GM19372 (cell line): ENCODE measurements at regions not wholly inside any gene's neighbourhood (a gene's known extent, or its start where the extent isn't known, plus 50 kb on each side); places are given as distances from the start of the nearest gene placed in this dataset.
"Not testable (repeated sequence)": the region's sequence is repeated elsewhere in the genome, so short reads cannot be mapped to it uniquely, and the experiment has no call there.

Source experiments
- ATAC-seq: cut with Tn5 transposase; IDR thresholded peaks from one replicate; pipeline ENCODE4 v1.9.1; 2021; ENCODE audit warnings: mild to moderate bottlenecking, low read depth, moderate library complexity; ENCODE audit not compliant: unreplicated experiment

DNA sequence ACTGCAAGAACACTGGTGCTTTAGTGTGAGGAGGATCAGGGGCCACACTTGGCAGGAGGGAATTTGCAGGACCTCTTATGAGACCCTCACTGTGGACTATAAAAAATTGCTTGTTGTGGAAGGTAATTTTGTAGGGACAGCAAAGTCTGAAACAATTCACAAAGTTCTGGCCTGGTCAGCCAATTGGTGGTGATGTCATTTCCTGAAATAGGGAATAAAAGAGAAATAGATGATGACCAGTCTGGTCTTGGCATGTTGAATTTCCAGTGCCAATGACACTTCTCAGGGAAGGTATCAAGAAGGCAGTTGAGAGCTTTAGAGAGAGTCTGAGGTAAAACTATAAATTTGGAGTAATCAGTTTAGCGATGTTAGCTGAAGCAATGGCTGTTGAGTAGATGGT, 129.3 kb upstream of the LMNTD1 start:
- no peak for ATAC-seq

DNA sequence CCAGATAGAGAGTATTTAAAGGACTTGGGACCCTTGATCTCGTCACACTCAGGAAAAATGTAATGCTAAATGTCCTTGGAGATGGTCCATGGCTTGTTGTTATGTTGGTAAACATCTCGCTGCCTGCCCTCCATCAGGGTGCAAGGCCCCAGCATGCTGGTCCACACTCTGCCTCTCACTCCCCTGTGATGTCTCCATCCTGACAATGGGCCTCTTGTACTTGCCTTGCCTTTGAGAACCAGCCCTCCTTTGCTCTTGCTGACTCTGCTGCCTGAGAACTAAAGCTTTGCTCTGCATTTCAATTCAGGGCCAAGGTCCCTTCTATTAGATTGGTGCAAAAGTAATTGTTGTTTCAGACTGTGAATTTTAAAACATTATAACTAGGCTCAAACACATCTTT, 131.0 kb upstream of the LMNTD1 start:
- no peak for ATAC-seq

DNA sequence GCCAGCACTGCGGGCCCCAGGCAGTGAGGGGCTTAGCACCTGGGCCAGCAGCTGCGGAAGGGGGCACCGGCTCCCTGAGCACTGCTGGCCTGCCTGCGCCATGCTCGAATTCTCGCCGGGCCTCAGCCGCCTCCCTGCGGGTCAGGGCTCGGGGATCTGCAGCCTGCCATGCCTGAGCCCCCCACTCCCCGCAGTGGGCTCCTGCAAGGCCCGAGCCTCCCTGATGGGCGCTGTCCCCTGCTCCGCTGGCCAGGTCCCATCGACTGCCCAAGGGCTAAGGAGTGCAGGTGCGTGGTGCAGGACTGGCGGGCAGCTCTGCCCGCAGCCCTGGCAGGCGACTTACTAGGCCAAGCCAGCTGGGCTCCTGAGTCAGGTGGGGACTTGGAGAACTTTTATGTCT, 133.3 kb upstream of the LMNTD1 start:
- no peak for ATAC-seq

DNA sequence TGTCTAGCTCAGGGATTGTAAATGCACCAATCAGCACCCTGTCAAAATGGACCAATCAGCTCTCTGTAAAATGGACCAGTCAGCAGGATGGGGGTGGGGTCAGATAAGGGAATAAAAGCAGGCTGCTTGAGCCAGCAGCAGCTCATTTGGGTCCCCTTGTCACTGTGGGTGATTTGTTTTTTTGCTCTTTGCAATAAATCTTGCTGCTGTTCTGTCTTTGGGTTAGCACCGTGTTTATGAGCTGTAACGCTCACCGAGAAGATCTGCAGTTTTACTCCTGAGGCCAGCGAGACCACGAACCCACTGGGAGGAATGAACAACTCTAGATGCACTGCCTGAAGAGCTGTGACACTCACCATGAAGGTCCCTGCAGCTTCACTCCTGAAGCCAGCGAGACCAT, 134.1 kb upstream of the LMNTD1 start:
- ATAC-seq, result no peak

DNA sequence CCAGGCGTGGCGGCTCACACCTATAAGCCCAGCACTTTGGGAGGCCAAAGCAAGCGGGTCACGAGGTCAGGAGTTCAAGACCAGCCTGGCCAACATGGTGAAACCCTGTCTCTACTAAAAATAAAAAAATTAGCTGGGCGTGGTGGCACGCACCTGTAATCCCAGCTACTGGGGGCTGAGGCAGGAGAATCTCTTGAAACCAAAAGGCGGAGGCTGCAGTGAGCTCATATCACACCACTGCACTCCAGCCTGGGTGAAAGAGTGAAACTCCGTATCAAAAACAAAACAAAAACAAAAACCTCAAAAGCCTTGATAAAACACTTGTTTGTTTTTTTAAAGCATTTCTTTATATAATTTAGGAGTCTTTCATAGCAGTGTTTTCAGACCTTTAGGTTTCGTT, 135.8 kb upstream of the LMNTD1 start:
- ATAC-seq, result not testable (repeated sequence)

DNA sequence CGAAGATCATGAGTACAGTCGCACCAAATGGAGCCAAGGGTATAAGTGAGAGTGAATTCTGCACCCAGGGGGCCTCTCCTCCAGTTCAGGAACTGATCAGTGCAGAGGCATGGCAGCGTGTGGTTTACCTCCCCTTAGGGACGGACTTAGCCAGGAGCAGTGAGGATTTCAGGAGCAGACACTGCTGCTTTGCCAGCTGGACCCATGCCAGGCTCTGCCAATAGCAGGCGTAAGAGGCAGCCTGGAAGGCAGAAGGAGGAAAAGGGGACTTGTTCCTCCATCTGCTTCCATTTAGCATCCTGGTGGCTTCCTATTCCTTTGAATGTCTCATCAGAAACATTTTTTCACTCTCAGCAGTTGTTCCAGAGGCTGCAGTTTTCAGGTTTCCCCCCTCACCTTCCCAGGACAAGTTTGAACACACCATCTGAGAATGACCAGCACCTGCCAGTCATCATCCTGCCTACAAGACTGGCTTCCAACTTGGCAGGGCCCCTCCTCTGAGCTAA, 137.0 kb upstream of the LMNTD1 start:
- ATAC-seq, result no peak

DNA sequence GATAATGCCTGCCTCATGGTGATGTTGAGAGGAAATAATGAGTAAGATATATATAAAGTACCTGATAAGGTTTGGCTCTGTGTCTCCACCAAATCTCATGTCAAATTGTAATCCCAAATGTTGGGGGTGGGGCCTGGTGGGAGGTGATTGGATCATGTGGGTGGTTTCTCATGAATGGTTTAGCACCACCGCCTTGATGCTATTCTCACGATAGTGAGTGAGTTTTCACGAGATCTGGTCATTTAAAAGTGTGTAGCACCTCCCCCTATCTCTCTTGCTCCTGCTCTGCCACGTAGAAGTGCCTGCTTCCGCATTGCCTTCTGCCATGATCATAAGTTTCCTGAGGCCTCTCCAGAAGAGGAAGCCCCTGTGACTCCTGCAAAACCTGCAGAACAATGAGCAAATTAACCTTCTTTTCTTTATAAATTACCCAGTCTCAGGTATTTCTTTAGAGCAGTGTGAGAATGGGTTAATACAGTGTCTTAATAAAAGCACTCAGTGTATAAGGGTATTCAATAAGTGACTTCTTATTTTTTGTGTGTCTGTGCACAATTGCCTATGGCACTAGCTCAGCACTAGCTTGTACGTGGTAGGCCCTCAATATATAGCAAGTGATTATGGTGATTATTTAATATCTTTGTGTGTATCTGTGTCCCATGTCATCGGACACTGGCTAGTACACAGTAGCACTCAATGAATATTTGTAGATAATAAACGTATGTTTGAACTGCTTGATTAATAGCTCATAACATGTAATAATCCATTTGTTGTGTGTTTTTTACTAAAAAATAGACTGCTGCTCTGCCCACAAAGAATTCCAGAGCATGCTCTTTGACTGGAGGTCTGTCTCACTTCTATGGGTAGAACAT, 138.1 kb upstream of the LMNTD1 start:
- ATAC-seq, result no peak

DNA sequence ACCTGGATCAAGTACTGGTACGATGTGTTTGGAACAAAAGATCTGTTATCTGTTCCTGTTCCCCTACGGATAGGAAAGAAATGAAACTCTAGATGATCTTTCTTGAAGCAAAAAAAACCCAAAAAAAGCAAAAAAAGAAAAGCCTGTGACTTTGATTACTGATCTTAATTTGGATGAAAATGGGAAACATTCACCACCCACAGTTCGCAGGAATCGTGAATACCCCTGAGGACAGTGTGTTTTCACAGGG, 138.7 kb upstream of the LMNTD1 start:
- ATAC-seq, result no peak

DNA sequence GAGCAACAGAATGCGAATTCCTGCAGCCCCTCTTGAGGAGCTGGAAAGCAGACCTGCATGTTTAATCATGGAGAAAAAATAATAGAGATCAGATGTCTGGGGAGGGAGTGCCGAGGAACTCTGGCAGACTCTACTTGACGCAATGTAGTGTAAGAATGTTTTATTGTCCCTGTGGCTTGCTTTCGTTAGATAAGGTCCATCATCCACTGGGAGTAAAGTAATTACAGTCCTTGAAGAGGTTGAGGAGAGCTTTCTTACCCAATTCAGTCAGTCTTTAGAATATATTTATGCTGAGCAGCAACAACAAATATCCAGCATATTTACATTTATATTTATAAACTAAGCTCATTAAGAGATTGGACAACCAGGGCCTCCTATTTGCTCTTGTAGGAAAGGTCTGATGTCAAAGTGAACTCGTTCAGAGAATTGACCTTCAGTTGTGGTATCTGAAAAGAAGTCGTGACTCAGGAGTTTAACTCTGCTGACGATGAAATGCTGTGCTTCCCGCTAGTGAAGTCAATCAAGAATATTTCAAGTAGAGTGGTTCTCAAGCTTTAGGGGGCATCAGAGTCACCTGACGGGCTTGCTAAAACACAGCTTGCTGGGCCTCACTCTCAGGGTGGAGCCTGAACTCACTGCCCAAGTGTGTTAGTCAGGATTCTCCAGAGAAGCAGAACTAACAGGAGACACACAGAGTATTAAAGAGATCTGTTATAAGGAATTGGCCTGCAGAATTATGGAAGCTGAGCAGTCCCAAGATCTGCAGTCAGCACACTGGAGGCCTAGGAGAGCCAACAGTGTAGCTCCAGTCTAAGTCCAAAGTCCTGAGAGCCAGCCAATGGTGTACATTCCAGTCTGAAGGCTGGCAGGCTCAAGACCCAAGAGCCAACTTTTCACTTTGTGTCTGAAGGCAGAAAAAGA, 139.3 kb upstream of the LMNTD1 start:
- ATAC-seq, result no peak

DNA sequence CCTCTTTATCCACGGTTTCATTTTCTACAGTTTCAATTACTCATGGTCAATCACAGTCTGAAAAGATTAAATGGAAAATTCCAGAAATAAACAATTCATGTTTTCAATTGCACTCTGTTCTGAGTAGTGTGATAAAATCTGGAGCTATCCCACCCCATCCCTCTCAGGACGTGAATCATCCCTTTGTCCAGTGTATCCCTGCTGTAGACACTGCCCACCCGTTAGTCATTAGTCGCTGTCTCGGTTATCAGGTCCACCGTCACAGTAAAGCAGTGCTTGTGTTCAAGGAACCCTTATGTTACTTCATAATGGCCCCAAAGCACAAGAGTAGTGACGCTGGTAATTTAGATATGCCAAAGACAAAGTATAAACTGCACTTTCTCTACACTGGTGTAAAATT, 141.0 kb upstream of the LMNTD1 start:
- ATAC-seq, result no peak

DNA sequence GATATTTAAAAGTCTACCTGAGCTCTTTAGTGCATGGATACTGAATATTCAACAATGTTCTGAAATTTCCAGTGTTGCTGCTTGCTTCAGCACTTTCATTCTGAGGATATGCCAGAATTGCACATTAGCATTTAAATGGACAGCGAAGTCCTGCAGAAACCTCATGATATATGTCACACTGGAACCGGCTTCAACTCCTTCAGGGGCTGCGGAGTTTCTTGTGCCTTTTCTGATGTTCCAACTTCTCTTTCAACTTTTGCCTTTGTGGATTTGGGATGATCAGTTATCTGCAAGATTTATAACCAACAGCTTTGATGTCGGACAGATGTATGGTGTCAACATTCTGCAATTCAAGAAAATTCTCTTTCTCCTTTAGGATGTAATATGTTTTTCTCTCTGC, 142.5 kb upstream of the LMNTD1 start:
- ATAC-seq, result no peak

DNA sequence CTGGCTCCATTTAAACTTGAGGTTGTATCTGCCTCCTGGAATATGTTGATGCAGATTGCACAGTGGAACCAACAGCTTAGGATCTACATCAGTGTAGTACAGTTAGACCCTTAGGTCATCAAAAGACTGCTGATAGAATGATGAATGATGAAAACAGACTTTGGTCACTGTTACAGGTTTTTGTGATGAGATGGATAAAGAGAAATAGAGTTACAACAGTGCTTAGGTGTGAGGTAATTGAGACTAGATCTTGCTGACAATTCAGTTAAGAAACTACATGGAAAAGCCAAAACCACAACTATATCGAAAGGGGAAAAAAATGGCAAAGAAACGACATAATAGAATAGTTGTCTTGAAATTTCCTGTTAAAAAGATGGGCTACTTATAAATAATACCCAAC, 145.7 kb upstream of the LMNTD1 start:
- no peak for ATAC-seq

DNA sequence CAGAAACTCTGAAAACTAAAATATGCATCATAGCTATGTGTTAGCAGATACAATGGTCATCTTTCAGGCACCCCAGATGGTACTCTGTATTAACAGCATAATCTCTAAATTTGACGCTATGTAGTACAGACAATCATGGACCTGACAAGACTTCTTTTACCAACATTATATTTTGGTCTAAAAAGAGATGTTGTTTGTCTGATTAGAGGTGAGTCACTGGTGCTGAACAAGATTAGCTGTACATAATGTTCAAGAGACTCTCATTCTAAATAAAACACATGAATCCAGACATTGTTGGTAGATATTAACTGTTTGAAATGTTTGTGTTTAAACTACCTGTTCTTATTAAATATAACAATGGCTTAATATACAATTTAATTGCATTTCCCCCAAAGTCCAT, 146.4 kb upstream of the LMNTD1 start:
- ATAC-seq, result no peak

DNA sequence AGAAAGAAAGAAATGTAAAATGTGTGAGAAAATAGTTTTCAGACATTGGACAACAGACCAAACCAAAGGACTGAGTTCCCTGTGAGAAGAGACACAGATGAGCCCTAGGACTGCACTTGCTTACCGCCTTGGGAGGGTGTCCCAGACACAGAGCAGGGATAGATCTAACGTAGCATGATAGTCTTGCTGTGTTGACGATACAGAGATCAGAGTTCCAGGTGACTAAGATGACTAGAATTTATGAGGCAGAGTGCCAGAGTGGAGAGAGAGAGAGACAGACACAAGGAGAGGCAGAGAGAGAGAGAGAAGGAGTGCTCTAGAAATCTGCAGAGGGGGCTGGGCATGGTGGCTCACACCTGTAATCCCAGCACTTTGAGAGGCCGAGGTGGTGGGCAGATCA, 148.2 kb upstream of the LMNTD1 start:
- no peak for ATAC-seq

DNA sequence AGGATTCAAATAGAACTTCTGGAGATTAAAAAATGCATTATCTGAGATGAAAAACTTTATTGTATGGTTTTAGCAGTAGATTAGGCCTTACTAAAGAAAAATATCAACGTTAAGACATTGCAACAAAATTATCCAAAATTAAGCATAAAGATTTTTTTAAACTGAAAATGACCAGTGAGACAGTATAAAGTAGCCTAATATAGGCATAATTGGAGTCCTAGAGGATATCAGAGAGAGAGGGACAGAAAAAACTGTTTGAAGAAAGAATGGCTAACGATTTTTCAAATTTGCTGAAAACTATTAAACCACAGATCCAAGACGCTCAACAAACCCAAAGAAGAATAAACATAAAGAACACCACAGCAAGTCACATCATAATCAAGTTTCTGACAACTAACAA, 149.5 kb upstream of the LMNTD1 start:
- ATAC-seq, result no peak

DNA sequence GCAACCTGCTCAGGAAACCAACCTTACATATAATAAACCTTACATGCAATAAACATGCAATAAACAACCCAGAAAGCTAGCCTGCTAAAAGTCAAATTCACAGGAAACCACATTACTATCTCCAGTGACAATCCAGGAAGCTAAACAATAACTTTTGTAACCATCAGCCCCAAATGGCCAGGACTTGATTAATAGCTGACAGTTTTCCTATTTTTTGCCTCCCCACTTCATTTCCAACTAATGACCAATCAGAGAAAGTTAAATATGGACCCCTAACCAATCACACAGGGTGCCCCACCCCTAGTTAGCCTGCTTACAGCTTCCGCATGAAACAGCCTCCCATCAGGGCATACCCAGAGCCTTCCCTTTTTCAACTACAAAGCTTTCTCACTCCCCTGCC, 152.2 kb upstream of the LMNTD1 start:
- ATAC-seq, result no peak

DNA sequence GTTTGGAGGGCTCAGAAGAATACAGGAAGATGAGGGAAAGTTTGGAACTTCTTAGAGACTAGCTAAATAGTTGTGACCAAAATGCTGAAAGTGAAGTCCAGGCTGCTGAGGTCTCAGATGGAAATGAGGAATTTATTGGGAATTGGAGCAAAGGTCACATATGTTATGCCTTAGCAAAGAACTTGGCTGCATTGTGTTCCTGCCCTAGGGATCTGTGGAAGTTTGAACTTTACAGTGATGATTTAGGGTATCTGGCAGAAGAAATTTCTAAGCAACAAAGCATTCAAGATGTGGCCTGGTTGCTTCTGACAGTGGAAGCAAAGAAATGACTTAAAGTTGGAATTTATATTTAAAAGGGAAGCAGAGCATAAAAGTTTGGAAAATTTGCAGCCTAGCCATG, 153.6 kb upstream of the LMNTD1 start:
- not testable (repeated sequence) for ATAC-seq

DNA sequence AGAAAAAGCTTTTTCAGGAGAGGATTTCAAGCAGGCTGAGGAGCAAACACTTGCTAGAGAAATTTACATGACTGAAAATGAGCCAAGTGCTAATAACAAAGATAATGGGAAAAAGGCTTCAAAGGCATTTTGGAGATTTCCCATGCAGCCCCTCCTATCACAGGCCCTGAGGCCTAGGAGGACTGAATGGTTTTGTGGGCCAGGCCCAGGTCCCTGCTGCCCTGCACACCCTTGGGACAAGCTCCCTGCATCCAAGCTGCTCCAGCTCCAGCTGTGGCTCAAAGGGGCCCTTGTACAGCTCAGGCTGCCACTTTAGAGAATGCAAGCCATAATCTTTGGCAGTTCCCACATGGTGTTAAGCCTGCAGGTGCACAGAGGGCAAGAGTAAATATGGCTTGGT, 154.0 kb upstream of the LMNTD1 start:
- no peak for ATAC-seq

DNA sequence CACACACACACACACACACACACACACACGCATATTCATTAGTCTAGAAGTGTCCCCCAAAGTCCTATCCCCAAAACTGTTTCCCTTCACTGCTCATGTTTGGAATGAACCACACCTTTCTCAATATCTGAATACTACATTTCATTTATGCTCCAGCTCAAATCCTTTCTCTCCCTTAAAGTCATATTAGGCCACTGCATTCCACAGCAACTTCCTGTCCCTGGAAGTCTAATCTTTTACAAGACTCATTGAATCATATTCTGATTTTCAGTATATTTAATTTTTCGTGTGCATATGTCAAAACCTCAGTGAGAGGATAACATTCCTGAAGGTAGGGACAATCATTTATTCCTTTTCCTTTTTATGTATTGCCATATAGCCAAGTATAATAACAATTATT, 155.6 kb upstream of the LMNTD1 start:
- ATAC-seq, result no peak

DNA sequence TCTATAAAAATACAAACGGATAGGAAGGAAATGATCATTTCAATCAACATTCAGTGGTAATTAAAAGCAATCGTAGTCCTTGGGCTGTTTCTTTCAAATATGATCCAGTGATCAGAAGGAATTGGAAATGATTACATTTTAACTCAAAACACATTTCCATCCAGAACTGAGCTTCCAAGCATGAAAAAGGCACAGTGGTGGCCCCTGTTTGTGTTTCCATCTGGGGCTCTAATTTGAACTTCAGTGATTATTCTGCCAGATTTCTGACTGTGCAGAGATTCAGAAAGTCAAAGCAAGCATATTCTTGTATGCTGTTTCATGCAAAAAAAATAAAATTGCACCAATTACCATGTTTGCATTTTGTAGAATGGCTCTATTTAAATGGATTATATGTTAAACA, 157.0 kb upstream of the LMNTD1 start:
- no peak for ATAC-seq

DNA sequence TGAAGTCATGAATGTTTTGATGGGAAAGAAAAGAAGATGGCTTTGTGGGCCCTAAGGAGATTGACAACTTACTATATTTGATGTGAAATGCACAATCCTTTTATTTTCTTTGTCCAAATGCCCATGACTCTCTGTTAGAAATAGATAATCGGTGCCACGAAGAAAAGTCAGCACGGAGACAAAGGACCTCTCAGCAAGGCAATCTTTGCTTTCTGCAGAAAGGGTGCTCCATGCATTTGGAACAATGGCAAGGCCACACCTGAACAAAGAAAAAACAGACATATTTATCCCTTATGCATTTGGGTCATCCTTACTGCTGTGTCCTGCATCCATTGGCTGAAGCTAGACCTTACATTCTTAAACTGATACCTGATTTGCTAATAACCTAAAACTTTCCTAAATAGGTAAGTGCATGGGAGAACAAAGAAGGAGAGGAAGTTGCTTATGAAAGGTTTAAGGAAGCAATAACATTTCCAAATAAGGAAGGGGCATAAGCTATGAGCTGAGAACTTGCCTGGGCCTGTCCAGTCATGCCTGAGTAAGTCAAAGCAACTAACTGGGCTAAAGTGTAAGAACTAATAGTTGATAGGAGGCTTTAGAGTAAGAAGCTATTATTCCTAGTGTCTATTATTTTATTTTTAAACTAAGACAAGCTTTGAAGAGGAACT, 158.0 kb upstream of the LMNTD1 start:
- ATAC-seq, result not testable (repeated sequence)
